ENCODE measurements at regions not wholly inside any gene's neighbourhood (a gene's known extent, or its start where the extent isn't known, plus 50 kb on each side); places are given as distances from the start of the nearest gene placed in this dataset.
"Not testable (repeated sequence)": the region's sequence is repeated elsewhere in the genome, so short reads cannot be mapped to it uniquely, and the experiment has no call there.

- DNase-seq = no peak
These were observed 407.0 kb downstream of the BCOR start for GRCh38 chrX:39690541-39691415.

GRCh38 chrX:39691724-39692123 lies 406.0 kb downstream of the BCOR start:
- DNase-seq = no peak

GRCh38 chrX:39692796-39693195 lies 405.0 kb downstream of the BCOR start:
- no peak for DNase-seq

GRCh38 chrX:39693298-39693697 lies 404.5 kb downstream of the BCOR start:
- no peak for DNase-seq

- DNase-seq = not testable (repeated sequence)
These were observed 395.1 kb downstream of the BCOR start for GRCh38 chrX:39702636-39703035.

GRCh38 chrX:39703307-39703706 lies 394.5 kb downstream of the BCOR start:
- DNase-seq = no peak

GRCh38 chrX:39704590-39704989 lies 393.2 kb downstream of the BCOR start:
- no peak for DNase-seq

GRCh38 chrX:39705290-39705689 lies 392.5 kb downstream of the BCOR start:
- no peak for DNase-seq

GRCh38 chrX:39709364-39709763 lies 388.4 kb downstream of the BCOR start:
- no peak for DNase-seq

GRCh38 chrX:39709812-39710211 lies 387.9 kb downstream of the BCOR start:
- no peak for DNase-seq

- DNase-seq = no peak
These were observed 387.0 kb downstream of the BCOR start for GRCh38 chrX:39710776-39711175.

- DNase-seq = no peak
These were observed 383.3 kb downstream of the BCOR start for GRCh38 chrX:39714471-39714870.

- DNase-seq = no peak
These were observed 381.4 kb downstream of the BCOR start for GRCh38 chrX:39716401-39716800.

GRCh38 chrX:39716802-39717540 lies 380.8 kb downstream of the BCOR start:
- DNase-seq = no peak

- no peak for DNase-seq
These were observed 378.8 kb downstream of the BCOR start for GRCh38 chrX:39718981-39719380.

- no peak for DNase-seq
These were observed 376.8 kb downstream of the BCOR start for GRCh38 chrX:39720945-39721344.

GRCh38 chrX:39721566-39722279 lies 376.0 kb downstream of the BCOR start:
- DNase-seq = no peak

- DNase-seq = no peak
These were observed 373.2 kb downstream of the BCOR start for GRCh38 chrX:39724544-39724943.

- no peak for DNase-seq
These were observed 372.6 kb downstream of the BCOR start for GRCh38 chrX:39725114-39725513.

- DNase-seq = no peak
These were observed 371.7 kb downstream of the BCOR start for GRCh38 chrX:39725928-39726619.

- no peak for DNase-seq
These were observed 371.0 kb downstream of the BCOR start for GRCh38 chrX:39726771-39727170.

GRCh38 chrX:39728025-39728424 lies 369.7 kb downstream of the BCOR start:
- DNase-seq = no peak

Data from NCI-H2171 (cell line).